Activated CD4-positive, alpha-beta memory T cell treated with anti-CD3 and anti-CD28 coated beads for 36 hours (primary cell): ENCODE measurements at regions not wholly inside any gene's neighbourhood (a gene's known extent, or its start where the extent isn't known, plus 50 kb on each side); places are given as distances from the start of the nearest gene placed in this dataset.
"Not testable (repeated sequence)": the region's sequence is repeated elsewhere in the genome, so short reads cannot be mapped to it uniquely, and the experiment has no call there.

Experiments
- CTCF ChIA-PET: fragments of 350-600 bp; sonication (Branson Sonifier 250); formaldehyde crosslinking; loops from one replicate; lab custom pipeline; 2021; ENCODE audit warnings: antibody characterized with exemption, inconsistent platforms; lab: Charles Lee
- POLR2A ChIA-PET: fragments of 350-600 bp; sonication (Branson Sonifier 250); formaldehyde crosslinking; loops from one replicate; lab custom pipeline; 2021; ENCODE audit warnings: antibody characterized with exemption; lab: Charles Lee
- DNase-seq: peaks from one replicate; pipeline ENCODE4 v3.0.0-alpha.2; 2020
- H3K27ac Mint-ChIP-seq: one replicate; pipeline ENCODE4 v1.8.0; 2021; ENCODE audit warnings: mixed read lengths
- H3K27me3 Mint-ChIP-seq: one replicate; pipeline ENCODE4 v1.8.0; 2021; ENCODE audit warnings: mixed read lengths
- H3K36me3 Mint-ChIP-seq: one replicate; pipeline ENCODE4 v1.8.0; 2021; ENCODE audit warnings: mixed read lengths
- H3K4me1 Mint-ChIP-seq: one replicate; pipeline ENCODE4 v1.8.0; 2021; ENCODE audit warnings: low read depth, mixed read lengths
- H3K4me3 Mint-ChIP-seq: one replicate; pipeline ENCODE4 v1.8.0; 2021; ENCODE audit warnings: mild to moderate bottlenecking, mixed read lengths
- H3K9me3 Mint-ChIP-seq: one replicate; pipeline ENCODE4 v1.8.0; 2021; ENCODE audit warnings: mixed read lengths
- intact Hi-C: fragments of 100-400 bp; cut with micrococcal nuclease; formaldehyde crosslinking; loops from one replicate; pipeline ENCODE4 v1.15.1; 2023

- ChIA-PET CTCF (no interaction called here), POLR2A (no interaction called here)
- no peaks in the 10 kb centered on the region for H3K4me1 Mint-ChIP-seq
- intact Hi-C loops = no loop called here
- no peaks in the 10 kb centered on the region for H3K9me3 Mint-ChIP-seq
- no peaks in the 10 kb centered on the region for H3K36me3 Mint-ChIP-seq
- H3K27ac Mint-ChIP-seq = no peak overlapping the region
- DNase-seq = no peak
- H3K4me3 Mint-ChIP-seq = no peak overlapping the region
- no peaks in the 10 kb centered on the region for H3K27me3 Mint-ChIP-seq
Observed at GRCh38 chrX:116306218-116306617, 130.2 kb upstream of the SLC6A14 start.

GRCh38 chrX:116317409-116317808 lies 119.0 kb upstream of the SLC6A14 start:
- Mint-ChIP-seq H3K36me3 (no peaks in the 10 kb centered on the region), H3K4me3 (no peak overlapping the region), H3K9me3 (no peaks in the 10 kb centered on the region), H3K27ac (no peak overlapping the region), H3K27me3 (no peaks in the 10 kb centered on the region), H3K4me1 (no peaks in the 10 kb centered on the region)
- ChIA-PET CTCF (no interaction called here), POLR2A (no interaction called here)
- intact Hi-C loops = no loop called here
- DNase-seq = no peak

- intact Hi-C loops = no loop called here
- no peak for DNase-seq
- Mint-ChIP-seq H3K4me1 (no peaks in the 10 kb centered on the region), H3K27ac (no peak overlapping the region), H3K27me3 (no peaks in the 10 kb centered on the region), H3K9me3 (no peaks in the 10 kb centered on the region), H3K4me3 (no peak overlapping the region), H3K36me3 (no peaks in the 10 kb centered on the region)
- POLR2A ChIA-PET = no interaction called here
- CTCF ChIA-PET = no interaction called here
Observed at GRCh38 chrX:116318672-116319071, 117.7 kb upstream of the SLC6A14 start.

GRCh38 chrX:116321711-116322110 lies 114.7 kb upstream of the SLC6A14 start:
- ChIA-PET CTCF (no interaction called here), POLR2A (no interaction called here)
- intact Hi-C loops = no loop called here
- peaks cover 5% of the 10 kb centered on the region for H3K9me3 Mint-ChIP-seq
- H3K27ac Mint-ChIP-seq = no peak overlapping the region
- no peaks in the 10 kb centered on the region for H3K4me1 Mint-ChIP-seq
- H3K27me3 Mint-ChIP-seq = no peaks in the 10 kb centered on the region
- DNase-seq = no peak
- no peak overlapping the region for H3K4me3 Mint-ChIP-seq
- H3K36me3 Mint-ChIP-seq = no peaks in the 10 kb centered on the region

- H3K4me1 Mint-ChIP-seq, H3K4me3 Mint-ChIP-seq, POLR2A ChIA-PET, H3K9me3 Mint-ChIP-seq, H3K36me3 Mint-ChIP-seq, H3K27me3 Mint-ChIP-seq, H3K27ac Mint-ChIP-seq, CTCF ChIA-PET, DNase-seq, intact Hi-C loops: not testable (repeated sequence)
Observed at GRCh38 chrX:116332026-116332425, 104.4 kb upstream of the SLC6A14 start.

- intact Hi-C loops, POLR2A ChIA-PET, H3K27ac Mint-ChIP-seq, H3K36me3 Mint-ChIP-seq, CTCF ChIA-PET, H3K4me3 Mint-ChIP-seq, H3K27me3 Mint-ChIP-seq, H3K9me3 Mint-ChIP-seq, H3K4me1 Mint-ChIP-seq, DNase-seq: not testable (repeated sequence)
Observed at GRCh38 chrX:116334797-116335196, 101.6 kb upstream of the SLC6A14 start.

GRCh38 chrX:116339407-116339806 lies 97.0 kb upstream of the SLC6A14 start:
- H3K27ac Mint-ChIP-seq = no peak overlapping the region
- no peak overlapping the region for H3K4me3 Mint-ChIP-seq
- peaks cover 10% of the 10 kb centered on the region for H3K9me3 Mint-ChIP-seq
- ChIA-PET POLR2A (no interaction called here), CTCF (no interaction called here)
- intact Hi-C loops = no loop called here
- DNase-seq = no peak
- no peaks in the 10 kb centered on the region for H3K4me1 Mint-ChIP-seq
- H3K36me3 Mint-ChIP-seq = no peaks in the 10 kb centered on the region
- H3K27me3 Mint-ChIP-seq = no peaks in the 10 kb centered on the region

GRCh38 chrX:116342903-116343302 lies 93.5 kb upstream of the SLC6A14 start:
- DNase-seq = no peak
- Mint-ChIP-seq H3K27me3 (no peaks in the 10 kb centered on the region), H3K9me3 (peaks cover 10% of the 10 kb centered on the region), H3K4me1 (no peaks in the 10 kb centered on the region), H3K36me3 (no peaks in the 10 kb centered on the region), H3K27ac (no peak overlapping the region), H3K4me3 (no peak overlapping the region)
- intact Hi-C loops = no loop called here
- CTCF ChIA-PET = no interaction called here
- POLR2A ChIA-PET = no interaction called here

- ChIA-PET CTCF (no interaction called here), POLR2A (no interaction called here)
- H3K36me3 Mint-ChIP-seq = no peaks in the 10 kb centered on the region
- H3K27ac Mint-ChIP-seq = no peak overlapping the region
- intact Hi-C loops = no loop called here
- peaks cover 3% of the 10 kb centered on the region for H3K9me3 Mint-ChIP-seq
- H3K4me3 Mint-ChIP-seq = no peak overlapping the region
- H3K27me3 Mint-ChIP-seq = no peaks in the 10 kb centered on the region
- H3K4me1 Mint-ChIP-seq = no peaks in the 10 kb centered on the region
- DNase-seq = no peak
Observed at GRCh38 chrX:116345958-116346357, 90.4 kb upstream of the SLC6A14 start.

- peaks cover 2% of the 10 kb centered on the region for H3K9me3 Mint-ChIP-seq
- CTCF ChIA-PET = no interaction called here
- intact Hi-C loops = no loop called here
- no peaks in the 10 kb centered on the region for H3K36me3 Mint-ChIP-seq
- H3K27ac Mint-ChIP-seq = no peak overlapping the region
- no peak for DNase-seq
- no peaks in the 10 kb centered on the region for H3K27me3 Mint-ChIP-seq
- POLR2A ChIA-PET = no interaction called here
- H3K4me1 Mint-ChIP-seq = no peaks in the 10 kb centered on the region
- no peak overlapping the region for H3K4me3 Mint-ChIP-seq
Observed at GRCh38 chrX:116357329-116357728, 79.1 kb upstream of the SLC6A14 start.

- H3K27ac Mint-ChIP-seq = no peak overlapping the region
- peaks cover 2% of the 10 kb centered on the region for H3K9me3 Mint-ChIP-seq
- ChIA-PET CTCF (no interaction called here), POLR2A (no interaction called here)
- H3K4me1 Mint-ChIP-seq = no peaks in the 10 kb centered on the region
- H3K27me3 Mint-ChIP-seq = no peaks in the 10 kb centered on the region
- H3K36me3 Mint-ChIP-seq = no peaks in the 10 kb centered on the region
- intact Hi-C loops = no loop called here
- no peak overlapping the region for H3K4me3 Mint-ChIP-seq
- DNase-seq = no peak
Observed at GRCh38 chrX:116378961-116379360, 57.4 kb upstream of the SLC6A14 start.

- intact Hi-C loops = no loop called here
- Mint-ChIP-seq H3K4me3 (no peak overlapping the region), H3K27ac (no peak overlapping the region), H3K4me1 (no peaks in the 10 kb centered on the region), H3K36me3 (no peaks in the 10 kb centered on the region), H3K27me3 (no peaks in the 10 kb centered on the region), H3K9me3 (peaks cover 2% of the 10 kb centered on the region)
- no peak for DNase-seq
- POLR2A ChIA-PET = no interaction called here
- CTCF ChIA-PET = no interaction called here
Observed at GRCh38 chrX:116379854-116380253, 56.6 kb upstream of the SLC6A14 start.

- no peaks in the 10 kb centered on the region for H3K4me1 Mint-ChIP-seq
- H3K36me3 Mint-ChIP-seq = no peaks in the 10 kb centered on the region
- POLR2A ChIA-PET = no interaction called here
- CTCF ChIA-PET = no interaction called here
- no peak overlapping the region for H3K4me3 Mint-ChIP-seq
- intact Hi-C loops = no loop called here
- no peak for DNase-seq
- no peaks in the 10 kb centered on the region for H3K27me3 Mint-ChIP-seq
- no peak overlapping the region for H3K27ac Mint-ChIP-seq
- peaks cover 11% of the 10 kb centered on the region for H3K9me3 Mint-ChIP-seq
Observed at GRCh38 chrX:116384406-116384954, 51.9 kb upstream of the SLC6A14 start.
